Colonic mucosa (tissue), 4 donors: ENCODE measurements at regions not wholly inside any gene's neighbourhood (a gene's known extent, or its start where the extent isn't known, plus 50 kb on each side); places are given as distances from the start of the nearest gene placed in this dataset.

Source experiments
- DNase-seq: peaks from one replicate; pipeline ENCODE4 v3.0.0-alpha.2; 2020
- H3K27ac ChIP-seq: fragments of 200-600 bp; one replicate; pipeline ENCODE4 v1.8.0; 2021
- H3K27me3 ChIP-seq: fragments of 200-600 bp; one replicate; pipeline ENCODE4 v1.8.0; 2021
- H3K36me3 ChIP-seq: fragments of 200-600 bp; one replicate; pipeline ENCODE4 v1.8.0; 2021
- H3K4me1 ChIP-seq: fragments of 200-600 bp; one replicate; pipeline ENCODE4 v1.8.0; 2021; ENCODE audit warnings: mild to moderate bottlenecking
- H3K4me3 ChIP-seq: fragments of 200-600 bp; one replicate; pipeline ENCODE4 v1.8.0; 2021
- H3K9ac ChIP-seq, 2 donors: one replicate each; pipeline ENCODE4 v1.7.0; 2013; ENCODE audit warnings: control low read depth in 2 of 2, low read depth in 2 of 2, low read length in 2 of 2
- H3K9me3 ChIP-seq: fragments of 200-600 bp; one replicate; pipeline ENCODE4 v1.8.0; 2021
- CTCF ChIP-seq: fragments of 200-600 bp; IDR thresholded peaks from one replicate; pipeline ENCODE4 v1.8.0; 2022; ENCODE audit warnings: antibody characterized with exemption, mild to moderate bottlenecking
- intact Hi-C: fragments of 100-400 bp; cut with DNase I; formaldehyde crosslinking; loops from one replicate; pipeline ENCODE4 v1.14.1; 2022
- donor health status: healthy.
- donor health status: DM: no; HTN: no; CAD: no.
- donor health status: DM: no; HTN: no; CAD: no.

DNA sequence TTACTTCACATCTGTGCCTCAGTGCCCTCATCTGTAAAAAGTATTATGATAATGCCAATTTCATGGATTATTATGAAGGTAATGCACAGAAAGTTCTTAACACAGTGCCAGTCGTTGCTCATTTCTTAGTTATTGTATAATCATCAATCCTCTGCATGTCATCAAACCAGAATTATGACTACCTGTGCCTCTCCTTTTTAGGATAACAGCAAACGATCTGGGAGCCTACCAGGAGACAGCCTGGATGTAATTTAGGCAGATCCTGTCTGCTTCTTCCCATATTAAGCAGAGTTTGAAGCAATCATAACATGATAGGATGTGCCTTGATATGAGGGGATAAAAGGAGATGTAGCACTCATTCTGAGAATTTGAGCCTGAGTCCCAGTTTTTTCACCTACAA is 177.4 kb upstream of the DPT start:
- no peak for TF ChIP-seq CTCF
- Histone ChIP-seq H3K9ac (peak overlapping the region in 1 of 2 donors; percentile 29), H3K27ac (peak overlapping the region; percentile 10), H3K36me3 (no peaks in the 10 kb centered on the region), H3K4me1 (peaks cover 6% of the 10 kb centered on the region), H3K9me3 (no peaks in the 10 kb centered on the region), H3K4me3 (no peak overlapping the region), H3K27me3 (no peaks in the 10 kb centered on the region)
- intact Hi-C loops = no loop called here
- no peak for DNase-seq

DNA sequence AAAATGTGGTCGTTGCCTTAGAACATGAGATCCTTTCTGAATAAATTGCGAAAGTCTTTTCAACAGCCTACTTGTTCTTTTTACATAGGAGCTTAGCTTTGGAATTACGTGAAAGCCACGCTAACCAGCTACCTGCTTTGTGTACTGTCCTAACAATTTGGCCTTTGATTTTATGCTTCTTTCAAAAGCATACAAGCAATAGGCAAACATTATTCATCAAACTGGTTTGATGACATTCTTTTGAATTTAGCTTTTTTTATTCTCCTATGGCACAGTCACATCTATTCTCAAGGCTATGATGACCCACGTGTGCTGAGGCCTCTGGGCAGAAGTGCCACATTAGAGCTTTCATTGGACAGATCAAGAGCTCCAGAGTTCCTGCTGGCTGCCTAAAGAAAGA is 178.0 kb upstream of the DPT start:
- Histone ChIP-seq H3K4me1 (peaks cover 6% of the 10 kb centered on the region), H3K4me3 (no peak overlapping the region), H3K9me3 (no peaks in the 10 kb centered on the region), H3K9ac (peak overlapping the region in 1 of 2 donors; percentile 13), H3K36me3 (no peaks in the 10 kb centered on the region), H3K27me3 (no peaks in the 10 kb centered on the region), H3K27ac (peak overlapping the region; percentile 10)
- no peak for TF ChIP-seq CTCF
- intact Hi-C loops = no loop called here
- peak; percentile 27 for DNase-seq

- no peak for DNase-seq
- no peak for TF ChIP-seq CTCF
- Histone ChIP-seq H3K9me3 (no peaks in the 10 kb centered on the region), H3K4me3 (no peak overlapping the region), H3K27me3 (no peaks in the 10 kb centered on the region), H3K4me1 (peaks cover 6% of the 10 kb centered on the region), H3K27ac (no peak overlapping the region), H3K9ac (no peak overlapping the region), H3K36me3 (no peaks in the 10 kb centered on the region)
- intact Hi-C loops = no loop called here
These were observed 178.9 kb upstream of the DPT start for GRCh38 chr1:168907786-168908348.

GRCh38 chr1:168910403-168910802 is 181.4 kb upstream of the DPT start:
- no peak for TF ChIP-seq CTCF
- Histone ChIP-seq H3K27me3 (no peaks in the 10 kb centered on the region), H3K4me1 (peaks cover 6% of the 10 kb centered on the region), H3K36me3 (no peaks in the 10 kb centered on the region), H3K9me3 (no peaks in the 10 kb centered on the region), H3K9ac (no peak overlapping the region), H3K4me3 (no peak overlapping the region), H3K27ac (no peak overlapping the region)
- DNase-seq = no peak
- intact Hi-C loops = no loop called here

- intact Hi-C loops = no loop called here
- H3K4me1 ChIP-seq = peaks cover 6% of the 10 kb centered on the region
- H3K27ac ChIP-seq = no peak overlapping the region
- TF ChIP-seq CTCF = no peak
- no peaks in the 10 kb centered on the region for H3K36me3 ChIP-seq
- no peak overlapping the region for H3K4me3 ChIP-seq
- no peak overlapping the region for H3K9ac ChIP-seq
- H3K27me3 ChIP-seq = no peaks in the 10 kb centered on the region
- DNase-seq = no peak
- H3K9me3 ChIP-seq = no peaks in the 10 kb centered on the region
These were observed 182.4 kb upstream of the DPT start for GRCh38 chr1:168911370-168911769.
